Caco-2 (cell line): ENCODE measurements at regions not wholly inside any gene's neighbourhood (a gene's known extent, or its start where the extent isn't known, plus 50 kb on each side); places are given as distances from the start of the nearest gene placed in this dataset.

Source experiments
- BruUV-seq: library from RNA; stranded (reverse); fragments of 400-500 nt; replicated peaks from 2 replicates; lab custom pipeline; 2021; lab: Mats Ljungman, UMichigan
- CTCF ChIA-PET: fragments of 300-600 bp; sonication (Branson Sonifier 250); formaldehyde crosslinking; loops from one replicate; lab custom pipeline; 2022; ENCODE audit warnings: antibody characterized with exemption; lab: Charles Lee
- POLR2A ChIA-PET: fragments of 300-600 bp; sonication (Branson Sonifier 250); formaldehyde crosslinking; loops from one replicate; lab custom pipeline; 2022; ENCODE audit warnings: antibody characterized with exemption; lab: Charles Lee
- DNase-seq, 2 experiments: peaks; one replicate each; pipeline versions ENCODE4 v3.0.0 to v3.0.0-alpha.2; 2020 to 2022
- H3K27me3 ChIP-seq: replicated peaks from 2 replicates; pipeline ENCODE4 v1.6.0; 2011; ENCODE audit warnings: low read length; ENCODE audit not compliant: control insufficient read depth, insufficient read depth
- H3K36me3 ChIP-seq: 2 replicates; pipeline ENCODE4 v1.5.1; 2011; ENCODE audit warnings: low read length; ENCODE audit not compliant: control insufficient read depth, insufficient read depth
- H3K4me1 ChIP-seq: fragments of 250-450 bp; sonication (Bioruptor Pico); 2 replicates; pipeline ENCODE4 v1.5.1; 2020; ENCODE audit warnings: mild to moderate bottlenecking
- H3K4me3 ChIP-seq: 2 replicates; pipeline ENCODE4 v1.5.1; 2011; ENCODE audit warnings: low read depth, mild to moderate bottlenecking, control low read depth, low read length
- H3K9me3 ChIP-seq: fragments of 250-450 bp; sonication (Bioruptor Pico); 2 replicates; pipeline ENCODE4 v1.5.1; 2020; ENCODE audit warnings: mild to moderate bottlenecking, moderate library complexity
- H3K27ac Mint-ChIP-seq: one replicate; pipeline ENCODE4 v1.8.0; 2022; ENCODE audit warnings: mixed read lengths; ENCODE audit not compliant: unreplicated experiment
- H3K27me3 Mint-ChIP-seq: one replicate; pipeline ENCODE4 v1.8.0; 2022; ENCODE audit warnings: mixed read lengths; ENCODE audit not compliant: insufficient read depth, unreplicated experiment
- H3K36me3 Mint-ChIP-seq: one replicate; pipeline ENCODE4 v1.8.0; 2022; ENCODE audit warnings: mild to moderate bottlenecking, mixed read lengths; ENCODE audit not compliant: insufficient read depth, unreplicated experiment
- H3K4me1 Mint-ChIP-seq: one replicate; pipeline ENCODE4 v1.8.0; 2022; ENCODE audit warnings: low read depth, mixed read lengths; ENCODE audit not compliant: unreplicated experiment
- H3K4me3 Mint-ChIP-seq: one replicate; pipeline ENCODE4 v1.8.0; 2022; ENCODE audit warnings: mild to moderate bottlenecking, moderate library complexity, mixed read lengths; ENCODE audit not compliant: unreplicated experiment
- H3K9me3 Mint-ChIP-seq: one replicate; pipeline ENCODE4 v1.8.0; 2022; ENCODE audit warnings: mixed read lengths; ENCODE audit not compliant: unreplicated experiment
- CTCF ChIP-seq, 2 experiments: fragments of 200-600 bp in 1 of 2; IDR thresholded peaks; 1 replicate in 1 of 2; 2 replicates in 1 of 2; pipeline versions ENCODE4 v1.5.1 to v1.8.0; 2011 to 2022; ENCODE audit warnings: antibody characterized with exemption in 1 of 2, control low read depth in 1 of 2, inconsistent platforms in 1 of 2, low read depth in 1 of 2, low read length in 1 of 2, mild to moderate bottlenecking in 1 of 2, moderate library complexity in 1 of 2; ENCODE audit not compliant: insufficient read depth in 1 of 2, severe bottlenecking in 1 of 2, unreplicated experiment in 1 of 2
- intact Hi-C: fragments of 100-400 bp; cut with micrococcal nuclease; formaldehyde crosslinking; loops from one replicate; pipeline ENCODE4 v1.10.0; 2022; ENCODE audit not compliant: unreplicated experiment

GRCh38 chr1:36734356-36734755, 251.6 kb upstream of the CSF3R start:
- Mint-ChIP-seq H3K9me3 (no peaks in the 10 kb centered on the region), H3K4me3 (no peak overlapping the region), H3K27me3 (peaks cover 33% of the 10 kb centered on the region), H3K27ac (no peak overlapping the region), H3K36me3 (no peaks in the 10 kb centered on the region), H3K4me1 (no peaks in the 10 kb centered on the region)
- Histone ChIP-seq H3K27me3 (no peaks in the 10 kb centered on the region), H3K4me1 (no peaks in the 10 kb centered on the region), H3K4me3 (no peak overlapping the region), H3K9me3 (no peaks in the 10 kb centered on the region), H3K36me3 (no peaks in the 10 kb centered on the region)
- intact Hi-C loops: no loop called here
- BruUV-seq: no TSS peak
- ChIA-PET CTCF (no interaction called here), POLR2A (no interaction called here)
- no peak for DNase-seq
- TF ChIP-seq CTCF (IDR thresholded peaks at IDR 0.05; ENCODE audit: insufficient read depth in 1 of 2, low read depth in 1 of 2, low read length in 1 of 2, severe bottlenecking in 1 of 2, unreplicated experiment in 1 of 2): no peak

GRCh38 chr1:36733748-36734147, 251.0 kb upstream of the CSF3R start:
- no peaks in the 10 kb centered on the region for H3K9me3 Mint-ChIP-seq
- no peaks in the 10 kb centered on the region for H3K4me1 Mint-ChIP-seq
- no peaks in the 10 kb centered on the region for H3K27me3 ChIP-seq
- no peaks in the 10 kb centered on the region for H3K36me3 ChIP-seq
- H3K27me3 Mint-ChIP-seq: peaks cover 32% of the 10 kb centered on the region
- H3K4me1 ChIP-seq: no peaks in the 10 kb centered on the region
- no peak overlapping the region for H3K4me3 ChIP-seq
- H3K9me3 ChIP-seq: no peaks in the 10 kb centered on the region
- no peak for DNase-seq
- H3K4me3 Mint-ChIP-seq: no peak overlapping the region
- H3K27ac Mint-ChIP-seq: no peak overlapping the region
- intact Hi-C loops: no loop called here
- no peaks in the 10 kb centered on the region for H3K36me3 Mint-ChIP-seq
- BruUV-seq: no TSS peak
- ChIA-PET CTCF (no interaction called here), POLR2A (no interaction called here)
- TF ChIP-seq CTCF (IDR thresholded peaks at IDR 0.05; ENCODE audit: insufficient read depth in 1 of 2, low read depth in 1 of 2, low read length in 1 of 2, severe bottlenecking in 1 of 2, unreplicated experiment in 1 of 2): no peak

GRCh38 chr1:36732015-36732356, 249.3 kb upstream of the CSF3R start:
- DNase-seq: no peak
- Histone ChIP-seq H3K4me3 (no peak overlapping the region), H3K4me1 (no peaks in the 10 kb centered on the region), H3K36me3 (no peaks in the 10 kb centered on the region), H3K9me3 (no peaks in the 10 kb centered on the region), H3K27me3 (no peaks in the 10 kb centered on the region)
- no peaks in the 10 kb centered on the region for H3K36me3 Mint-ChIP-seq
- POLR2A ChIA-PET: no interaction called here
- peaks cover 27% of the 10 kb centered on the region for H3K27me3 Mint-ChIP-seq
- no peak for TF ChIP-seq CTCF (IDR thresholded peaks at IDR 0.05; ENCODE audit: insufficient read depth in 1 of 2, low read depth in 1 of 2, low read length in 1 of 2, severe bottlenecking in 1 of 2, unreplicated experiment in 1 of 2)
- H3K27ac Mint-ChIP-seq: no peak overlapping the region
- H3K4me1 Mint-ChIP-seq: no peaks in the 10 kb centered on the region
- no peak overlapping the region for H3K4me3 Mint-ChIP-seq
- CTCF ChIA-PET: no interaction called here
- no peaks in the 10 kb centered on the region for H3K9me3 Mint-ChIP-seq
- no TSS peak for BruUV-seq
- intact Hi-C loops: no loop called here
